ENCODE measurements at regions not wholly inside any gene's neighbourhood (a gene's known extent, or its start where the extent isn't known, plus 50 kb on each side); places are given as distances from the start of the nearest gene placed in this dataset.

GRCh38 chr2:153644955-153645354 is 166.4 kb upstream of the RPRM start:
- Histone ChIP-seq H3K36me3 (replicated peaks; ENCODE audit: insufficient read depth, low read depth) (no peaks in the 10 kb centered on the region), H3K79me2 (no peaks in the 10 kb centered on the region), H3K4me2 (no peak overlapping the region), H3K4me3 (no peak overlapping the region), H3K4me1 (ENCODE audit: insufficient read depth) (no peaks in the 10 kb centered on the region), H4K20me1 (ENCODE audit: insufficient read depth, poor library complexity, severe bottlenecking) (no peaks in the 10 kb centered on the region), H3K9me3 (ENCODE audit: low read depth) (no peaks in the 10 kb centered on the region), H3K27ac (no peak overlapping the region), H3K27me3 (no peaks in the 10 kb centered on the region), H2AFZ (no peak overlapping the region), H3K9me2 (replicated peaks; ENCODE audit: insufficient read depth) (no peaks in the 10 kb centered on the region)
- TF ChIP-seq EZH2phosphoT487 (IDR thresholded peaks at IDR 0.05; ENCODE audit: low read depth, severe bottlenecking, unreplicated experiment) (no peak), EZH2 (IDR thresholded peaks at IDR 0.05; ENCODE audit: borderline replicate concordance) (no peak)
- TF ChIP-seq, protein P1, sequence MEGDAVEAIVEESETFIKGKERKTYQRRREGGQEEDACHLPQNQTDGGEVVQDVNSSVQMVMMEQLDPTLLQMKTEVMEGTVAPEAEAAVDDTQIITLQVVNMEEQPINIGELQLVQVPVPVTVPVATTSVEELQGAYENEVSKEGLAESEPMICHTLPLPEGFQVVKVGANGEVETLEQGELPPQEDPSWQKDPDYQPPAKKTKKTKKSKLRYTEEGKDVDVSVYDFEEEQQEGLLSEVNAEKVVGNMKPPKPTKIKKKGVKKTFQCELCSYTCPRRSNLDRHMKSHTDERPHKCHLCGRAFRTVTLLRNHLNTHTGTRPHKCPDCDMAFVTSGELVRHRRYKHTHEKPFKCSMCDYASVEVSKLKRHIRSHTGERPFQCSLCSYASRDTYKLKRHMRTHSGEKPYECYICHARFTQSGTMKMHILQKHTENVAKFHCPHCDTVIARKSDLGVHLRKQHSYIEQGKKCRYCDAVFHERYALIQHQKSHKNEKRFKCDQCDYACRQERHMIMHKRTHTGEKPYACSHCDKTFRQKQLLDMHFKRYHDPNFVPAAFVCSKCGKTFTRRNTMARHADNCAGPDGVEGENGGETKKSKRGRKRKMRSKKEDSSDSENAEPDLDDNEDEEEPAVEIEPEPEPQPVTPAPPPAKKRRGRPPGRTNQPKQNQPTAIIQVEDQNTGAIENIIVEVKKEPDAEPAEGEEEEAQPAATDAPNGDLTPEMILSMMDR (IDR thresholded peaks at IDR 0.05; ENCODE audit: poor library complexity), result no peak
- DNase-seq (ENCODE audit: low spot score), result no peak
- WGBS (ENCODE audit: low lambda C conversion rate, missing lambda C conversion rate), result 91% methylated on average over 5 of the region's 5 CpGs

GRCh38 chr2:153645599-153645998 is 167.0 kb upstream of the RPRM start:
- TF ChIP-seq EZH2phosphoT487 (IDR thresholded peaks at IDR 0.05; ENCODE audit: low read depth, severe bottlenecking, unreplicated experiment), result no peak
- TF ChIP-seq EZH2 (IDR thresholded peaks at IDR 0.05; ENCODE audit: borderline replicate concordance), result no peak
- TF ChIP-seq, protein P1 (IDR thresholded peaks at IDR 0.05; ENCODE audit: poor library complexity), result no peak
- Histone ChIP-seq H3K4me2 (no peak overlapping the region), H4K20me1 (ENCODE audit: insufficient read depth, poor library complexity, severe bottlenecking) (no peaks in the 10 kb centered on the region), H3K27me3 (no peaks in the 10 kb centered on the region), H3K36me3 (replicated peaks; ENCODE audit: insufficient read depth, low read depth) (no peaks in the 10 kb centered on the region), H3K9me2 (replicated peaks; ENCODE audit: insufficient read depth) (no peaks in the 10 kb centered on the region), H3K79me2 (no peaks in the 10 kb centered on the region), H3K9me3 (ENCODE audit: low read depth) (no peaks in the 10 kb centered on the region), H3K4me1 (ENCODE audit: insufficient read depth) (no peaks in the 10 kb centered on the region), H3K4me3 (no peak overlapping the region), H3K27ac (no peak overlapping the region), H2AFZ (no peak overlapping the region)
- no peak for DNase-seq (ENCODE audit: low spot score)

GRCh38 chr2:153657651-153658050 is 179.1 kb upstream of the RPRM start:
- Histone ChIP-seq H3K36me3 (replicated peaks; ENCODE audit: insufficient read depth, low read depth) (no peaks in the 10 kb centered on the region), H3K9me3 (ENCODE audit: low read depth) (no peaks in the 10 kb centered on the region), H3K27ac (no peak overlapping the region), H4K20me1 (ENCODE audit: insufficient read depth, poor library complexity, severe bottlenecking) (no peaks in the 10 kb centered on the region), H3K4me3 (no peak overlapping the region), H2AFZ (no peak overlapping the region), H3K4me2 (no peak overlapping the region), H3K27me3 (no peaks in the 10 kb centered on the region), H3K79me2 (no peaks in the 10 kb centered on the region), H3K9me2 (replicated peaks; ENCODE audit: insufficient read depth) (no peaks in the 10 kb centered on the region), H3K4me1 (ENCODE audit: insufficient read depth) (no peaks in the 10 kb centered on the region)
- 90% methylated on average over 1 of the region's 1 CpG for WGBS (ENCODE audit: low lambda C conversion rate, missing lambda C conversion rate)
- DNase-seq (ENCODE audit: low spot score), result no peak
- TF ChIP-seq, protein P1 (IDR thresholded peaks at IDR 0.05; ENCODE audit: poor library complexity), result no peak
- no peak for TF ChIP-seq EZH2phosphoT487 (IDR thresholded peaks at IDR 0.05; ENCODE audit: low read depth, severe bottlenecking, unreplicated experiment)
- TF ChIP-seq EZH2 (IDR thresholded peaks at IDR 0.05; ENCODE audit: borderline replicate concordance), result no peak

- WGBS (ENCODE audit: low lambda C conversion rate, missing lambda C conversion rate), result 84% methylated on average over 3 of the region's 3 CpGs
- H3K36me3 ChIP-seq (replicated peaks; ENCODE audit: insufficient read depth, low read depth), result no peaks in the 10 kb centered on the region
- H3K4me1 ChIP-seq (ENCODE audit: insufficient read depth), result no peaks in the 10 kb centered on the region
- H3K9me3 ChIP-seq (ENCODE audit: low read depth), result no peaks in the 10 kb centered on the region
- H3K79me2 ChIP-seq, result no peaks in the 10 kb centered on the region
- H3K4me3 ChIP-seq, result no peak overlapping the region
- no peaks in the 10 kb centered on the region for H3K9me2 ChIP-seq (replicated peaks; ENCODE audit: insufficient read depth)
- H2AFZ ChIP-seq, result no peak overlapping the region
- no peak overlapping the region for H3K27ac ChIP-seq
- TF ChIP-seq EZH2 (IDR thresholded peaks at IDR 0.05; ENCODE audit: borderline replicate concordance) (no peak), EZH2phosphoT487 (IDR thresholded peaks at IDR 0.05; ENCODE audit: low read depth, severe bottlenecking, unreplicated experiment) (no peak)
- TF ChIP-seq, protein P1 (IDR thresholded peaks at IDR 0.05; ENCODE audit: poor library complexity), result no peak
- H3K4me2 ChIP-seq, result no peak overlapping the region
- no peaks in the 10 kb centered on the region for H4K20me1 ChIP-seq (ENCODE audit: insufficient read depth, poor library complexity, severe bottlenecking)
- H3K27me3 ChIP-seq, result no peaks in the 10 kb centered on the region
- DNase-seq (ENCODE audit: low spot score), result no peak
Measured at GRCh38 chr2:153661801-153662200, 183.2 kb upstream of the RPRM start.
